H1 (cell line): ENCODE measurements at regions not wholly inside any gene's neighbourhood (a gene's known extent, or its start where the extent isn't known, plus 50 kb on each side); places are given as distances from the start of the nearest gene placed in this dataset.

Experiments used
- CTCF ChIA-PET: fragments of 300-600 bp; sonication (Branson Sonifier 250); formaldehyde crosslinking; loops from one replicate; lab custom pipeline; 2021; ENCODE audit not compliant: partially characterized antibody; lab: Charles Lee
- POLR2A ChIA-PET: fragments of 300-600 bp; sonication (Branson Sonifier 250); formaldehyde crosslinking; loops from one replicate; lab custom pipeline; 2021; ENCODE audit warnings: inconsistent platforms; ENCODE audit not compliant: partially characterized antibody; lab: Charles Lee
- DNase-seq, 2 experiments: peaks; one replicate each; pipeline versions ENCODE4 v3.0.0 to v3.0.0-alpha.2; 2010 to 2022; ENCODE audit warnings: low spot score in 2 of 2, low read depth in 1 of 2, mixed read lengths in 1 of 2
- FAIRE-seq: peaks from 2 replicates; lab custom pipeline; 2011; peaks lifted over from hg19 to GRCh38; lab: Jason Lieb, UNC
- H2AFZ ChIP-seq: 2 replicates; pipeline ENCODE4 v1.8.1; 2012; ENCODE audit warnings: low read length, inconsistent platforms
- H2AK5ac ChIP-seq: 2 replicates; pipeline ENCODE4 v1.6.1; 2013; ENCODE audit warnings: low read depth, low read length
- H2BK120ac ChIP-seq: replicated peaks from 2 replicates; pipeline ENCODE3; 2013; ENCODE audit warnings: low read depth, low read length, inconsistent platforms
- H2BK12ac ChIP-seq: 2 replicates; pipeline ENCODE4 v1.6.1; 2013; ENCODE audit warnings: low read depth, low read length
- H2BK15ac ChIP-seq: 2 replicates; pipeline ENCODE4 v1.6.1; 2013; ENCODE audit warnings: low read length
- H2BK20ac ChIP-seq: 2 replicates; pipeline ENCODE4 v1.6.1; 2013; ENCODE audit warnings: low read length
- H2BK5ac ChIP-seq: 2 replicates; pipeline ENCODE4 v1.6.1; 2013; ENCODE audit warnings: low read depth, low read length
- H3K14ac ChIP-seq: 2 replicates; pipeline ENCODE4 v1.6.1; 2013; ENCODE audit warnings: inconsistent platforms; ENCODE audit not compliant: insufficient read length
- H3K18ac ChIP-seq: 2 replicates; pipeline ENCODE4 v1.6.1; 2013; ENCODE audit warnings: low read length; ENCODE audit errors: extremely low read depth
- H3K23ac ChIP-seq: 2 replicates; pipeline ENCODE4 v1.6.1; 2013; ENCODE audit warnings: inconsistent platforms; ENCODE audit not compliant: insufficient read length
- H3K23me2 ChIP-seq: 2 replicates; pipeline ENCODE4 v1.6.1; 2013; ENCODE audit warnings: low read depth, low read length
- H3K27ac ChIP-seq: 2 replicates; pipeline ENCODE4 v1.6.1; 2011; ENCODE audit warnings: low read depth, low read length, inconsistent platforms
- H3K27me3 ChIP-seq, 4 experiments: replicated peaks in 1 of 4; 1 replicate in 1 of 4; 2 replicates in 3 of 4; pipeline versions ENCODE4 v1.6.1 to v1.8.1; 2011 to 2013; ENCODE audit warnings: low read length in 3 of 4, mild to moderate bottlenecking in 3 of 4, inconsistent platforms in 2 of 4, mixed read lengths in 2 of 4, moderate library complexity in 1 of 4; ENCODE audit not compliant: control insufficient read depth in 3 of 4, insufficient read depth in 3 of 4; ENCODE audit errors: extremely low read depth in 1 of 4
- H3K36me3 ChIP-seq, 4 experiments: 2 replicates each; pipeline versions ENCODE4 v1.6.1 to v1.8.1; 2011 to 2013; ENCODE audit warnings: mild to moderate bottlenecking in 4 of 4, low read length in 3 of 4, moderate library complexity in 2 of 4, control low read depth in 1 of 4, inconsistent platforms in 1 of 4; ENCODE audit not compliant: insufficient read depth in 4 of 4, control insufficient read depth in 2 of 4
- H3K4ac ChIP-seq: replicated peaks from 2 replicates; pipeline ENCODE3; 2013; ENCODE audit warnings: low read length, low read depth, mixed read lengths, inconsistent platforms; ENCODE audit not compliant: insufficient read length
- H3K4me1 ChIP-seq, 4 experiments: replicated peaks in 1 of 4; 1 replicate in 1 of 4; 2 replicates in 3 of 4; pipeline versions ENCODE4 v1.6.1 to v1.8.1; 2011 to 2013; ENCODE audit warnings: low read length in 3 of 4, inconsistent platforms in 2 of 4, mixed read lengths in 1 of 4; ENCODE audit not compliant: insufficient read depth in 4 of 4, control insufficient read depth in 3 of 4
- H3K4me2 ChIP-seq, 2 experiments: 2 replicates each; pipeline versions ENCODE4 v1.6.1 to v1.8.1; 2011 to 2013; ENCODE audit warnings: low read depth in 2 of 2, low read length in 2 of 2, control low read depth in 1 of 2, inconsistent platforms in 1 of 2, mild to moderate bottlenecking in 1 of 2; ENCODE audit not compliant: insufficient read depth in 1 of 2
- H3K4me3 ChIP-seq, 4 experiments: fragments of 200-600, 300-600 bp in 1 of 4; sonication (generic), shearing (Covaris generic), sonication (Bioruptor Twin) in 1 of 4; 2 replicates each; pipeline versions ENCODE4 v1.5.1 to v1.8.1; 2011 to 2016; ENCODE audit warnings: low read length in 4 of 4, low read depth in 3 of 4, control low read depth in 2 of 4, inconsistent platforms in 2 of 4, mild to moderate bottlenecking in 2 of 4, mixed read lengths in 1 of 4, moderate library complexity in 1 of 4; ENCODE audit not compliant: insufficient read depth in 2 of 4; ENCODE audit errors: extremely low read depth in 1 of 4
- H3K56ac ChIP-seq: replicated peaks from 2 replicates; pipeline ENCODE3; 2013; ENCODE audit warnings: low read depth, mild to moderate bottlenecking, mixed read lengths, low read length, inconsistent platforms; ENCODE audit not compliant: insufficient read length
- H3K79me1 ChIP-seq: 2 replicates; pipeline ENCODE4 v1.6.1; 2013; ENCODE audit warnings: low read depth, low read length, control low read depth
- H3K79me2 ChIP-seq, 2 experiments: 2 replicates each; pipeline versions ENCODE4 v1.6.1 to v1.8.1; 2012 to 2013; ENCODE audit warnings: low read length in 2 of 2, mild to moderate bottlenecking in 2 of 2, inconsistent platforms in 1 of 2; ENCODE audit not compliant: insufficient read depth in 2 of 2, control insufficient read depth in 1 of 2
- H3K9ac ChIP-seq, 4 experiments: replicated peaks in 1 of 4; 1 replicate in 1 of 4; 2 replicates in 3 of 4; pipeline versions ENCODE4 v1.6.1 to v1.8.1; 2011 to 2013; ENCODE audit warnings: low read depth in 3 of 4, low read length in 3 of 4, control low read depth in 2 of 4, mild to moderate bottlenecking in 2 of 4, moderate library complexity in 2 of 4, inconsistent platforms in 1 of 4; ENCODE audit errors: extremely low read depth in 1 of 4
- H3K9me3 ChIP-seq, 2 experiments: 2 replicates each; pipeline versions ENCODE4 v1.6.1 to v1.8.1; 2012 to 2013; ENCODE audit warnings: mild to moderate bottlenecking in 2 of 2, moderate library complexity in 2 of 2, control low read depth in 1 of 2, inconsistent platforms in 1 of 2, low read depth in 1 of 2, low read length in 1 of 2, mixed read lengths in 1 of 2; ENCODE audit not compliant: insufficient read depth in 2 of 2
- H4K20me1 ChIP-seq, 2 experiments: replicated peaks in 1 of 2; 2 replicates each; pipeline versions ENCODE3 to v1.8.1; 2011 to 2013; ENCODE audit warnings: inconsistent platforms in 2 of 2, low read length in 2 of 2, mild to moderate bottlenecking in 1 of 2; ENCODE audit not compliant: insufficient read depth in 2 of 2, control insufficient read depth in 1 of 2
- H4K5ac ChIP-seq: 2 replicates; pipeline ENCODE4 v1.6.1; 2013; ENCODE audit warnings: low read length, low read depth, mixed read lengths, inconsistent platforms; ENCODE audit not compliant: insufficient read length
- H4K8ac ChIP-seq: 2 replicates; pipeline ENCODE4 v1.8.0; 2013; ENCODE audit warnings: mild to moderate bottlenecking, moderate library complexity, low read length, inconsistent platforms; ENCODE audit not compliant: insufficient read depth; ENCODE audit errors: extremely low read depth
- H4K91ac ChIP-seq: replicated peaks from 2 replicates; pipeline ENCODE3; 2013; ENCODE audit warnings: low read length, mixed read lengths, inconsistent platforms; ENCODE audit not compliant: insufficient read length
- TCF12 ChIP-seq: IDR thresholded peaks from 2 replicates; pipeline ENCODE4 v1.6.1; 2011; ENCODE audit warnings: low read depth, mild to moderate bottlenecking, low read length
- WGBS, 2 experiments: shearing (Covaris generic) in 1 of 2; methylation state at CpG; one replicate each; pipeline versions ENCODE4 v1.1.6 to v1.1.7; 2013 to 2015; ENCODE audit warnings: low lambda C conversion rate in 2 of 2, mixed read lengths in 2 of 2, inconsistent platforms in 1 of 2, low coverage in 1 of 2, missing lambda C conversion rate in 1 of 2; ENCODE audit not compliant: insufficient replicate concordance in 2 of 2, insufficient coverage in 1 of 2, insufficient read length in 1 of 2; ENCODE audit errors: extremely low coverage in 1 of 2, missing lambda C conversion rate in 1 of 2; 5-methylcytosine and 5-hydroxymethylcytosine counted together

DNA sequence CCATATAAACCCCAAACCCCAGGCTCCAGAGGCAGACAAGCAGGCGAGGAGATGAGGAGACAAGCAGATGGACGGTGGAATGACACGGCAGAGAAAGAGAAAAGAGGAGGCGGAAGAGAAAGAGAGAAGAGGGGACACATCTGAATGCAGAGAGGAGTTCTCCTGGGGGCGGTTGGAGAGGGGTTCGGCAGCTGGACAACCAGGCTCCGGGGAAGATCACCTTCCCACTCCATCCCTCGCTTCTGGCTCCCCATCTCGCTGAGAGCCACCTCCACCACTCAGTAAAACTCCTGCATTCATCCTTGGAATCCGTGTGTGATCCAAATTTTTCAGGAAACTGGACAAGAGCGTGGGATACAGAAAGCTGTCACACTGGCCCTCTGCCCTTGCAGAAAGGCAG, 966.7 kb upstream of the NXPH2 start:
- Histone ChIP-seq H3K4me3 (no peak overlapping the region), H3K14ac (no peak overlapping the region), H3K27me3 (no peaks in the 10 kb centered on the region), H3K79me1 (no peaks in the 10 kb centered on the region), H2BK5ac (no peak overlapping the region), H4K20me1 (no peaks in the 10 kb centered on the region), H4K91ac (no peak overlapping the region), H3K9ac (no peak overlapping the region), H3K36me3 (no peaks in the 10 kb centered on the region), H2BK15ac (no peak overlapping the region; the same call in 1 of the 2 replicates), H3K9me3 (no peaks in the 10 kb centered on the region; a peak in 1 of 4 replicates), H3K4ac (no peak overlapping the region), H3K27ac (no peak overlapping the region), H3K18ac (no peak overlapping the region), H2BK12ac (no peak overlapping the region), H3K23ac (no peak overlapping the region), H4K5ac (no peak overlapping the region), H2AFZ (no peak overlapping the region), H4K8ac (no peak overlapping the region), H3K56ac (no peak overlapping the region), H3K23me2 (no peaks in the 10 kb centered on the region), H3K79me2 (no peaks in the 10 kb centered on the region), H2AK5ac (no peak overlapping the region), H2BK20ac (no peak overlapping the region), H3K4me1 (no peaks in the 10 kb centered on the region), H3K4me2 (no peak overlapping the region), H2BK120ac (no peak overlapping the region)
- DNase-seq (no peak), FAIRE-seq (no peak)
- 96% methylated on average over 11 of the region's 11 CpGs; no CpG with 5 or more reads in 1 of the 2 experiments for WGBS, 2 experiments
- ChIA-PET CTCF (no interaction called here), POLR2A (no interaction called here)
- no peak for TF ChIP-seq TCF12
